HEK293T (cell line): ENCODE measurements at regions not wholly inside any gene's neighbourhood (a gene's known extent, or its start where the extent isn't known, plus 50 kb on each side); places are given as distances from the start of the nearest gene placed in this dataset.

Source experiments
- SP1 ChIP-seq: fragments of 450-650 bp; IDR thresholded peaks from 2 replicates; pipeline ENCODE4 v1.6.1; 2017
- ZNF384 ChIP-seq: fragments of 450-650 bp; IDR thresholded peaks from 2 replicates; pipeline ENCODE4 v1.6.1; 2016

DNA sequence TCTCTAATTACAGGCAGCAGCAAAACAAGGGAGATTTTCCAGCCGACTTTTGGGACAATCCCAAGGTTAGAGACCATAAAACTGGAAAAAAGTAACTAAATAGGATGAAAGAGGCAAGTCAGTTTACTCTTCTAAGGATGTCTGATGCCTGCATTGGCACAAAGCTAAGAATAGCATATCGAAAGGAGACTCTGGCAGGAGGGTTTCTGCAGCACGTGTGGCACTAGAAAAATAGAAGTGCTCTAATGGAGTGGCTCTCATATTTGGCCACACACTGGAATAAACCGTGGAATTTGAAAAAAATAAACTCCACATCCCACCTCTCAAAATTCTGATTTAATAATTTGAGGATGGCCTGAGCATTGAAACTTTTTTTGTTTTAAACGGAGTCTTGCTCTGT is 77.2 kb upstream of the ARSJ start:
- no peak for TF ChIP-seq ZNF384
- no peak for TF ChIP-seq SP1
